H1 (cell line): ENCODE measurements at regions not wholly inside any gene's neighbourhood (a gene's known extent, or its start where the extent isn't known, plus 50 kb on each side); places are given as distances from the start of the nearest gene placed in this dataset.

ENCODE experiments used
- CTCF ChIA-PET: fragments of 300-600 bp; sonication (Branson Sonifier 250); formaldehyde crosslinking; loops from one replicate; lab custom pipeline; 2021; ENCODE audit not compliant: partially characterized antibody; lab: Charles Lee
- POLR2A ChIA-PET: fragments of 300-600 bp; sonication (Branson Sonifier 250); formaldehyde crosslinking; loops from one replicate; lab custom pipeline; 2021; ENCODE audit warnings: inconsistent platforms; ENCODE audit not compliant: partially characterized antibody; lab: Charles Lee
- DNase-seq, 2 experiments: peaks; one replicate each; pipeline versions ENCODE4 v3.0.0 to v3.0.0-alpha.2; 2010 to 2022; ENCODE audit warnings: low spot score in 2 of 2, low read depth in 1 of 2, mixed read lengths in 1 of 2
- FAIRE-seq: peaks from 2 replicates; lab custom pipeline; 2011; peaks lifted over from hg19 to GRCh38; lab: Jason Lieb, UNC
- H2AFZ ChIP-seq: 2 replicates; pipeline ENCODE4 v1.8.1; 2012; ENCODE audit warnings: low read length, inconsistent platforms
- H2AK5ac ChIP-seq: 2 replicates; pipeline ENCODE4 v1.6.1; 2013; ENCODE audit warnings: low read depth, low read length
- H2BK120ac ChIP-seq: replicated peaks from 2 replicates; pipeline ENCODE3; 2013; ENCODE audit warnings: low read depth, low read length, inconsistent platforms
- H2BK12ac ChIP-seq: 2 replicates; pipeline ENCODE4 v1.6.1; 2013; ENCODE audit warnings: low read depth, low read length
- H2BK15ac ChIP-seq: 2 replicates; pipeline ENCODE4 v1.6.1; 2013; ENCODE audit warnings: low read length
- H2BK20ac ChIP-seq: 2 replicates; pipeline ENCODE4 v1.6.1; 2013; ENCODE audit warnings: low read length
- H2BK5ac ChIP-seq: 2 replicates; pipeline ENCODE4 v1.6.1; 2013; ENCODE audit warnings: low read depth, low read length
- H3K14ac ChIP-seq: 2 replicates; pipeline ENCODE4 v1.6.1; 2013; ENCODE audit warnings: inconsistent platforms; ENCODE audit not compliant: insufficient read length
- H3K18ac ChIP-seq: 2 replicates; pipeline ENCODE4 v1.6.1; 2013; ENCODE audit warnings: low read length; ENCODE audit errors: extremely low read depth
- H3K23ac ChIP-seq: 2 replicates; pipeline ENCODE4 v1.6.1; 2013; ENCODE audit warnings: inconsistent platforms; ENCODE audit not compliant: insufficient read length
- H3K23me2 ChIP-seq: 2 replicates; pipeline ENCODE4 v1.6.1; 2013; ENCODE audit warnings: low read depth, low read length
- H3K27ac ChIP-seq: 2 replicates; pipeline ENCODE4 v1.6.1; 2011; ENCODE audit warnings: low read depth, low read length, inconsistent platforms
- H3K27me3 ChIP-seq, 4 experiments: replicated peaks in 1 of 4; 1 replicate in 1 of 4; 2 replicates in 3 of 4; pipeline versions ENCODE4 v1.6.1 to v1.8.1; 2011 to 2013; ENCODE audit warnings: low read length in 3 of 4, mild to moderate bottlenecking in 3 of 4, inconsistent platforms in 2 of 4, mixed read lengths in 2 of 4, moderate library complexity in 1 of 4; ENCODE audit not compliant: control insufficient read depth in 3 of 4, insufficient read depth in 3 of 4; ENCODE audit errors: extremely low read depth in 1 of 4
- H3K36me3 ChIP-seq, 4 experiments: 2 replicates each; pipeline versions ENCODE4 v1.6.1 to v1.8.1; 2011 to 2013; ENCODE audit warnings: mild to moderate bottlenecking in 4 of 4, low read length in 3 of 4, moderate library complexity in 2 of 4, control low read depth in 1 of 4, inconsistent platforms in 1 of 4; ENCODE audit not compliant: insufficient read depth in 4 of 4, control insufficient read depth in 2 of 4
- H3K4ac ChIP-seq: replicated peaks from 2 replicates; pipeline ENCODE3; 2013; ENCODE audit warnings: low read length, low read depth, mixed read lengths, inconsistent platforms; ENCODE audit not compliant: insufficient read length
- H3K4me1 ChIP-seq, 4 experiments: replicated peaks in 1 of 4; 1 replicate in 1 of 4; 2 replicates in 3 of 4; pipeline versions ENCODE4 v1.6.1 to v1.8.1; 2011 to 2013; ENCODE audit warnings: low read length in 3 of 4, inconsistent platforms in 2 of 4, mixed read lengths in 1 of 4; ENCODE audit not compliant: insufficient read depth in 4 of 4, control insufficient read depth in 3 of 4
- H3K4me2 ChIP-seq, 2 experiments: 2 replicates each; pipeline versions ENCODE4 v1.6.1 to v1.8.1; 2011 to 2013; ENCODE audit warnings: low read depth in 2 of 2, low read length in 2 of 2, control low read depth in 1 of 2, inconsistent platforms in 1 of 2, mild to moderate bottlenecking in 1 of 2; ENCODE audit not compliant: insufficient read depth in 1 of 2
- H3K4me3 ChIP-seq, 4 experiments: fragments of 200-600, 300-600 bp in 1 of 4; sonication (generic), shearing (Covaris generic), sonication (Bioruptor Twin) in 1 of 4; 2 replicates each; pipeline versions ENCODE4 v1.5.1 to v1.8.1; 2011 to 2016; ENCODE audit warnings: low read length in 4 of 4, low read depth in 3 of 4, control low read depth in 2 of 4, inconsistent platforms in 2 of 4, mild to moderate bottlenecking in 2 of 4, mixed read lengths in 1 of 4, moderate library complexity in 1 of 4; ENCODE audit not compliant: insufficient read depth in 2 of 4; ENCODE audit errors: extremely low read depth in 1 of 4
- H3K56ac ChIP-seq: replicated peaks from 2 replicates; pipeline ENCODE3; 2013; ENCODE audit warnings: low read depth, mild to moderate bottlenecking, mixed read lengths, low read length, inconsistent platforms; ENCODE audit not compliant: insufficient read length
- H3K79me1 ChIP-seq: 2 replicates; pipeline ENCODE4 v1.6.1; 2013; ENCODE audit warnings: low read depth, low read length, control low read depth
- H3K79me2 ChIP-seq, 2 experiments: 2 replicates each; pipeline versions ENCODE4 v1.6.1 to v1.8.1; 2012 to 2013; ENCODE audit warnings: low read length in 2 of 2, mild to moderate bottlenecking in 2 of 2, inconsistent platforms in 1 of 2; ENCODE audit not compliant: insufficient read depth in 2 of 2, control insufficient read depth in 1 of 2
- H3K9ac ChIP-seq, 4 experiments: replicated peaks in 1 of 4; 1 replicate in 1 of 4; 2 replicates in 3 of 4; pipeline versions ENCODE4 v1.6.1 to v1.8.1; 2011 to 2013; ENCODE audit warnings: low read depth in 3 of 4, low read length in 3 of 4, control low read depth in 2 of 4, mild to moderate bottlenecking in 2 of 4, moderate library complexity in 2 of 4, inconsistent platforms in 1 of 4; ENCODE audit errors: extremely low read depth in 1 of 4
- H3K9me3 ChIP-seq, 2 experiments: 2 replicates each; pipeline versions ENCODE4 v1.6.1 to v1.8.1; 2012 to 2013; ENCODE audit warnings: mild to moderate bottlenecking in 2 of 2, moderate library complexity in 2 of 2, control low read depth in 1 of 2, inconsistent platforms in 1 of 2, low read depth in 1 of 2, low read length in 1 of 2, mixed read lengths in 1 of 2; ENCODE audit not compliant: insufficient read depth in 2 of 2
- H4K20me1 ChIP-seq, 2 experiments: replicated peaks in 1 of 2; 2 replicates each; pipeline versions ENCODE3 to v1.8.1; 2011 to 2013; ENCODE audit warnings: inconsistent platforms in 2 of 2, low read length in 2 of 2, mild to moderate bottlenecking in 1 of 2; ENCODE audit not compliant: insufficient read depth in 2 of 2, control insufficient read depth in 1 of 2
- H4K5ac ChIP-seq: 2 replicates; pipeline ENCODE4 v1.6.1; 2013; ENCODE audit warnings: low read length, low read depth, mixed read lengths, inconsistent platforms; ENCODE audit not compliant: insufficient read length
- H4K8ac ChIP-seq: 2 replicates; pipeline ENCODE4 v1.8.0; 2013; ENCODE audit warnings: mild to moderate bottlenecking, moderate library complexity, low read length, inconsistent platforms; ENCODE audit not compliant: insufficient read depth; ENCODE audit errors: extremely low read depth
- H4K91ac ChIP-seq: replicated peaks from 2 replicates; pipeline ENCODE3; 2013; ENCODE audit warnings: low read length, mixed read lengths, inconsistent platforms; ENCODE audit not compliant: insufficient read length
- NANOG ChIP-seq: IDR thresholded peaks from 2 replicates; pipeline ENCODE4 v1.6.1; 2011; ENCODE audit warnings: low read length, low read depth, mild to moderate bottlenecking, inconsistent platforms; ENCODE audit not compliant: insufficient read depth, poor library complexity, severe bottlenecking
- SIN3A ChIP-seq, 2 experiments: IDR thresholded peaks in 1 of 2; conservative IDR thresholded peaks in 1 of 2; 2 replicates each; pipeline ENCODE4 v1.6.1; 2011 to 2012; ENCODE audit warnings: low read length in 2 of 2, improper control_type of control experiment in 1 of 2, low read depth in 1 of 2, mild to moderate bottlenecking in 1 of 2
- WGBS, 2 experiments: shearing (Covaris generic) in 1 of 2; methylation state at CpG; one replicate each; pipeline versions ENCODE4 v1.1.6 to v1.1.7; 2013 to 2015; ENCODE audit warnings: low lambda C conversion rate in 2 of 2, mixed read lengths in 2 of 2, inconsistent platforms in 1 of 2, low coverage in 1 of 2, missing lambda C conversion rate in 1 of 2; ENCODE audit not compliant: insufficient replicate concordance in 2 of 2, insufficient coverage in 1 of 2, insufficient read length in 1 of 2; ENCODE audit errors: extremely low coverage in 1 of 2, missing lambda C conversion rate in 1 of 2; 5-methylcytosine and 5-hydroxymethylcytosine counted together

- H3K23ac ChIP-seq: no peak overlapping the region
- H2BK120ac ChIP-seq: no peak overlapping the region
- H2BK20ac ChIP-seq: no peak overlapping the region
- H2BK5ac ChIP-seq: no peak overlapping the region
- WGBS, 2 experiments: 95% methylated on average over 1 of the region's 1 CpG; no CpG with 5 or more reads in 1 of the 2 experiments
- H4K91ac ChIP-seq: no peak overlapping the region
- no peak overlapping the region for H3K27ac ChIP-seq
- H2AK5ac ChIP-seq: no peak overlapping the region
- no peak overlapping the region for H4K8ac ChIP-seq
- no peaks in the 10 kb centered on the region for H4K20me1 ChIP-seq
- FAIRE-seq (no peak), DNase-seq (no peak)
- no peaks in the 10 kb centered on the region for H3K27me3 ChIP-seq
- no peaks in the 10 kb centered on the region for H3K79me2 ChIP-seq
- H3K36me3 ChIP-seq: no peaks in the 10 kb centered on the region
- H3K9me3 ChIP-seq: 0 out of 4 replicates have a peak, but pooled peaks cover 0 to 2% of the 10 kb centered on the region in 2 experiments
- POLR2A ChIA-PET: no interaction called here
- H3K4me2 ChIP-seq: no peak overlapping the region
- CTCF ChIA-PET: no interaction called here
- H3K4me1 ChIP-seq: no peaks in the 10 kb centered on the region
- H3K56ac ChIP-seq: no peak overlapping the region
- H2BK15ac ChIP-seq: no peak overlapping the region
- H3K23me2 ChIP-seq: no peaks in the 10 kb centered on the region
- H3K4me3 ChIP-seq: no peak overlapping the region
- no peak overlapping the region for H3K14ac ChIP-seq
- no peak overlapping the region for H4K5ac ChIP-seq
- H2AFZ ChIP-seq: no peak overlapping the region
- no peak overlapping the region for H3K4ac ChIP-seq
- H3K79me1 ChIP-seq: no peaks in the 10 kb centered on the region
- H3K9ac ChIP-seq: no peak overlapping the region
- H2BK12ac ChIP-seq: no peak overlapping the region
- no peak overlapping the region for H3K18ac ChIP-seq
- no peak for TF ChIP-seq SIN3A (conservative IDR thresholded peaks at IDR 0.05 in 1 of 2, IDR thresholded peaks at IDR 0.05 in 1 of 2; ENCODE audit: low read depth in 1 of 2, low read length in 2 of 2)
- no peak for TF ChIP-seq NANOG
Observed at GRCh38 chr9:81748091-81748490, 58.7 kb upstream of the TLE1 start.
